Gastroesophageal sphincter (tissue), 3 donors: ENCODE measurements at regions not wholly inside any gene's neighbourhood (a gene's known extent, or its start where the extent isn't known, plus 50 kb on each side); places are given as distances from the start of the nearest gene placed in this dataset.

Experiments
- EP300 ChIP-seq: sonication (generic); formaldehyde crosslinking; IDR thresholded peaks from one replicate; pipeline ENCODE4 v1.6.1; 2017; ENCODE audit warnings: antibody characterized with exemption, mild to moderate bottlenecking
- POLR2A ChIP-seq, 2 donors: fragments of 450-650 bp; IDR thresholded peaks; one replicate each; pipeline ENCODE4 v1.6.1; 2017; ENCODE audit warnings: antibody characterized with exemption in 2 of 2, mild to moderate bottlenecking in 2 of 2, moderate library complexity in 1 of 2
- POLR2AphosphoS5 ChIP-seq: sonication (generic); formaldehyde crosslinking; IDR thresholded peaks from one replicate; pipeline ENCODE4 v1.6.1; 2017; ENCODE audit warnings: antibody characterized with exemption
- TF ChIP-seq, protein P1 (sequence below), 4 experiments: fragments of 200-600 bp in 2 of 4; fragments of 450-650 bp in 2 of 4; sonication (generic) in 1 of 4; IDR thresholded peaks; one replicate each; pipeline ENCODE4 v1.5.1; 2017 to 2019; ENCODE audit warnings: antibody characterized with exemption in 4 of 4, mild to moderate bottlenecking in 2 of 4, moderate library complexity in 2 of 4

DNA sequence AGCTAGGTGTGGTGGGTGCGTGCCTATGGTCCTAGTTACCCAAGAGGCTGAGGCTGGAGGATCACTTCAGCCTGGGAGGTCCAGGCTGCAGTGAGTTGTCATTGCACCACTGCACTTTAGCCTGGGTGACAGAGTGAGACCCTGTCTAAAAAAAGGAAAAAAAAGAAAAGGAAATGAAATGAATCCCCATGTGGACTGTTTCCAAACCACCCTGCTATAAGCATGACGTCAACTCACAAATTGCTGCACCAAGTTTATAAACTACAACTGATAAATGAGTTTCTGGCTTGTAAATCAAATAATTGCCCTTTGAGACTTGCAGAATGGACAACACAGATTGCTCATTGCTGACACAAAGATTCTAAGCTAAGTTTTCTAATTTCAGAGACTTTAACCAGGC is 51.0 kb upstream of the STK38L start:
- TF ChIP-seq, protein P1, sequence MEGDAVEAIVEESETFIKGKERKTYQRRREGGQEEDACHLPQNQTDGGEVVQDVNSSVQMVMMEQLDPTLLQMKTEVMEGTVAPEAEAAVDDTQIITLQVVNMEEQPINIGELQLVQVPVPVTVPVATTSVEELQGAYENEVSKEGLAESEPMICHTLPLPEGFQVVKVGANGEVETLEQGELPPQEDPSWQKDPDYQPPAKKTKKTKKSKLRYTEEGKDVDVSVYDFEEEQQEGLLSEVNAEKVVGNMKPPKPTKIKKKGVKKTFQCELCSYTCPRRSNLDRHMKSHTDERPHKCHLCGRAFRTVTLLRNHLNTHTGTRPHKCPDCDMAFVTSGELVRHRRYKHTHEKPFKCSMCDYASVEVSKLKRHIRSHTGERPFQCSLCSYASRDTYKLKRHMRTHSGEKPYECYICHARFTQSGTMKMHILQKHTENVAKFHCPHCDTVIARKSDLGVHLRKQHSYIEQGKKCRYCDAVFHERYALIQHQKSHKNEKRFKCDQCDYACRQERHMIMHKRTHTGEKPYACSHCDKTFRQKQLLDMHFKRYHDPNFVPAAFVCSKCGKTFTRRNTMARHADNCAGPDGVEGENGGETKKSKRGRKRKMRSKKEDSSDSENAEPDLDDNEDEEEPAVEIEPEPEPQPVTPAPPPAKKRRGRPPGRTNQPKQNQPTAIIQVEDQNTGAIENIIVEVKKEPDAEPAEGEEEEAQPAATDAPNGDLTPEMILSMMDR (IDR thresholded peaks at IDR 0.05): no peak
- TF ChIP-seq POLR2A (IDR thresholded peaks at IDR 0.05) (no peak), POLR2AphosphoS5 (peak; percentile 89), EP300 (no peak)
